ENCODE measurements at regions not wholly inside any gene's neighbourhood (a gene's known extent, or its start where the extent isn't known, plus 50 kb on each side); places are given as distances from the start of the nearest gene placed in this dataset.

GRCh38 chr3:34626699-34627098 is 828.3 kb downstream of the PDCD6IP start:
- TF ChIP-seq CTCF (IDR thresholded peaks at IDR 0.05; ENCODE audit: insufficient read depth, low read length, poor library complexity, severe bottlenecking) (no peak), EZH2phosphoT487 (conservative IDR thresholded peaks at IDR 0.05; ENCODE audit: low read length) (no peak)
